Smooth muscle cell (in vitro differentiated cells): ENCODE measurements at regions not wholly inside any gene's neighbourhood (a gene's known extent, or its start where the extent isn't known, plus 50 kb on each side); places are given as distances from the start of the nearest gene placed in this dataset.
"Not testable (repeated sequence)": the region's sequence is repeated elsewhere in the genome, so short reads cannot be mapped to it uniquely, and the experiment has no call there.

Experiments
- DNase-seq: peaks from one replicate; lab custom pipeline; 2025; ENCODE audit not compliant: unreplicated experiment; lab: John Stamatoyannopoulos, UW
- H2AFZ ChIP-seq: fragments of 200-600 bp; sonication (generic); 2 replicates; pipeline ENCODE4 v1.6.0; 2016; ENCODE audit warnings: antibody characterized with exemption, low read depth, mild to moderate bottlenecking
- H3F3A ChIP-seq: fragments of 200-600 bp; sonication (generic); 2 replicates; pipeline ENCODE4 v1.6.0; 2017; ENCODE audit warnings: antibody characterized with exemption, low read depth
- H3K27ac ChIP-seq: fragments of 200-600 bp; sonication (generic); 2 replicates; pipeline ENCODE4 v1.5.1; 2016; ENCODE audit warnings: low read depth, mild to moderate bottlenecking
- H3K27me3 ChIP-seq: fragments of 200-600 bp; sonication (generic); 2 replicates; pipeline ENCODE4 v1.6.1; 2016; ENCODE audit warnings: low read depth, mild to moderate bottlenecking
- H3K36me3 ChIP-seq: fragments of 200-600 bp; sonication (generic); 2 replicates; pipeline ENCODE4 v1.5.1; 2016; ENCODE audit warnings: low read depth
- H3K4me1 ChIP-seq: fragments of 200-600 bp; sonication (generic); 2 replicates; pipeline ENCODE4 v1.5.1; 2016; ENCODE audit warnings: low read depth
- H3K4me2 ChIP-seq: fragments of 200-600 bp; sonication (generic); 2 replicates; pipeline ENCODE4 v1.6.0; 2016; ENCODE audit warnings: mild to moderate bottlenecking
- H3K4me3 ChIP-seq: fragments of 200-600 bp; sonication (generic); 2 replicates; pipeline ENCODE4 v1.5.1; 2016; ENCODE audit warnings: mild to moderate bottlenecking
- H3K79me2 ChIP-seq: fragments of 200-600 bp; sonication (generic); 2 replicates; pipeline ENCODE4 v1.6.0; 2016; ENCODE audit warnings: low read depth, mild to moderate bottlenecking
- H3K9ac ChIP-seq: fragments of 200-600 bp; sonication (generic); 2 replicates; pipeline ENCODE4 v1.6.0; 2016; ENCODE audit warnings: low read depth
- H3K9me3 ChIP-seq: fragments of 200-600 bp; sonication (generic); replicated peaks from 2 replicates; pipeline ENCODE4 v1.5.1; 2016; ENCODE audit warnings: low read depth
- H4K20me1 ChIP-seq: fragments of 200-600 bp; sonication (generic); 2 replicates; pipeline ENCODE4 v1.6.0; 2016; ENCODE audit warnings: low read depth
- WGBS: methylation state at CpG from one replicate; pipeline ENCODE4 v1.1.7; 2016; ENCODE audit warnings: low lambda C conversion rate; 5-methylcytosine and 5-hydroxymethylcytosine counted together
- TF ChIP-seq, protein P1 (sequence below): fragments of 200-600 bp; sonication (generic); IDR thresholded peaks from 2 replicates; pipeline ENCODE4 v1.5.1; 2017; ENCODE audit warnings: borderline replicate concordance, mild to moderate bottlenecking, antibody characterized with exemption; ENCODE audit not compliant: insufficient read depth, poor library complexity, severe bottlenecking

DNA sequence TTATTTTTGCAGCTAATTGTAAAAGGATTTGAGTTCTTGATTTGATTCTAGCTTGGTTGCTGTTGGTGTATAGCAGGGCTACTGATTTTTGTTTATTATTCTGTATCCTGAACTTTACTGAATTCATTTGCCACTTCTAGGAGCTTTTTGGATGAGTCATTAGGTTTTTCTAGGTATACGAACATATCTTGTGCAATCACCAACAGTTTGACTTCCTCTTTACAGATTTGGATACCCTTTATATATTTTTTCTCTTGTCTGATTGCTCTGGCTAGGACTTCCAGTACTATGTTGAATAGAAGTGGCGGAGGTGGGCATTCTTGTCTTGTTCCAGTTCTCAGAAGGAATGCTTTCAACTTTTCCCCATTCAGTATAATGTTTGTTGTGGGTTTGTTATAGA, 210.8 kb downstream of the FGF10 start:
- H3K4me3 ChIP-seq: no peak overlapping the region
- no peak overlapping the region for H2AFZ ChIP-seq
- no peak overlapping the region for H3K4me2 ChIP-seq
- H3K9ac ChIP-seq: no peak overlapping the region
- WGBS: 75% methylated on average over 2 of the region's 2 CpGs
- TF ChIP-seq, protein P1, sequence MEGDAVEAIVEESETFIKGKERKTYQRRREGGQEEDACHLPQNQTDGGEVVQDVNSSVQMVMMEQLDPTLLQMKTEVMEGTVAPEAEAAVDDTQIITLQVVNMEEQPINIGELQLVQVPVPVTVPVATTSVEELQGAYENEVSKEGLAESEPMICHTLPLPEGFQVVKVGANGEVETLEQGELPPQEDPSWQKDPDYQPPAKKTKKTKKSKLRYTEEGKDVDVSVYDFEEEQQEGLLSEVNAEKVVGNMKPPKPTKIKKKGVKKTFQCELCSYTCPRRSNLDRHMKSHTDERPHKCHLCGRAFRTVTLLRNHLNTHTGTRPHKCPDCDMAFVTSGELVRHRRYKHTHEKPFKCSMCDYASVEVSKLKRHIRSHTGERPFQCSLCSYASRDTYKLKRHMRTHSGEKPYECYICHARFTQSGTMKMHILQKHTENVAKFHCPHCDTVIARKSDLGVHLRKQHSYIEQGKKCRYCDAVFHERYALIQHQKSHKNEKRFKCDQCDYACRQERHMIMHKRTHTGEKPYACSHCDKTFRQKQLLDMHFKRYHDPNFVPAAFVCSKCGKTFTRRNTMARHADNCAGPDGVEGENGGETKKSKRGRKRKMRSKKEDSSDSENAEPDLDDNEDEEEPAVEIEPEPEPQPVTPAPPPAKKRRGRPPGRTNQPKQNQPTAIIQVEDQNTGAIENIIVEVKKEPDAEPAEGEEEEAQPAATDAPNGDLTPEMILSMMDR: no peak
- H4K20me1 ChIP-seq: no peaks in the 10 kb centered on the region
- H3K4me1 ChIP-seq: no peaks in the 10 kb centered on the region
- H3K36me3 ChIP-seq: no peaks in the 10 kb centered on the region
- H3K9me3 ChIP-seq: no peaks in the 10 kb centered on the region
- no peaks in the 10 kb centered on the region for H3F3A ChIP-seq
- H3K27me3 ChIP-seq: no peaks in the 10 kb centered on the region
- H3K79me2 ChIP-seq: no peaks in the 10 kb centered on the region
- DNase-seq: no peak
- H3K27ac ChIP-seq: no peak overlapping the region

DNA sequence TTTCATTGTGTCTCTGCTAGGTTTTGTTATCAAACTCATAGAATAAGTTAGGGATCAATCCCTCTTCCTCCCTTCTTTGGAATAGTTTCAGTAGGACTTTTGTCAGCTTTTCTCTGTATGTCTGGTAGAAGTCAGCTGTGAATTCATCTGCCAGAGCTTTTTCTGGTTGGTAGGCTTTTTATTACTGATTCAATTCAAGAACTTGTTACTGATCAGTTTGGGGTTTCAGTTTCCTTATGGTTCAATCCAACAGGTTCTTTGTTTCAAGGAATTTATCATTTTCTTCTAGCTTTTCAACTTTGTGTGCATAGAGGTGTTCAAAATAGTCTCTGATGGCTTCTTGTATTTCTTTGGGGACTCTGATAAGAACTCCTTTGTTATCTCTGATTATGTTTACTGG, 221.7 kb downstream of the FGF10 start:
- H3K9ac ChIP-seq: no peak overlapping the region
- DNase-seq: no peak
- H2AFZ ChIP-seq: no peak overlapping the region
- peaks cover 4% of the 10 kb centered on the region for H3K9me3 ChIP-seq
- H3K4me1 ChIP-seq: no peaks in the 10 kb centered on the region
- no peaks in the 10 kb centered on the region for H4K20me1 ChIP-seq
- H3K4me2 ChIP-seq: no peak overlapping the region
- no peaks in the 10 kb centered on the region for H3F3A ChIP-seq
- no peaks in the 10 kb centered on the region for H3K36me3 ChIP-seq
- no peak overlapping the region for H3K4me3 ChIP-seq
- H3K27ac ChIP-seq: no peak overlapping the region
- H3K27me3 ChIP-seq: no peaks in the 10 kb centered on the region
- H3K79me2 ChIP-seq: no peaks in the 10 kb centered on the region
- TF ChIP-seq, protein P1: no peak

DNA sequence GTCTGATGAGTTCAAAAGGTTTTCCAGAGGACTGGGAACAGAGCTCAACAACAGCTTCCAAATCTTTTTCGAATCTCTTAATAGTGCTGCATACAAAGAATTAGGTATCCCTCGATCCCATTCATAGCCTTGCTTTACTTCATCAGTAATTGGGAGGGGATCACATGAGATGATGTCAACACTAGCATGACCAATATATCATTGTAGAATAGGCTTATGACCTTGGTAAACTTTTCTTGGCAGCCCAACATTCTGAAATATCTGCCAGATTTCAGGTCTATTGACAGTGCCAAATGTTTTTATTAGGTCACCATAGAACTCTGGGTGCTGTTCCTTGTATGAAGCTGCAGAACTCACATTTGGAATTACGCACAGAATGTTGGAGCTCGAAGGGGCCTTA, 228.9 kb downstream of the FGF10 start:
- Histone ChIP-seq H3K79me2 (no peaks in the 10 kb centered on the region), H4K20me1 (no peaks in the 10 kb centered on the region), H3K4me2 (no peak overlapping the region), H2AFZ (no peak overlapping the region), H3K9me3 (no peaks in the 10 kb centered on the region), H3F3A (no peaks in the 10 kb centered on the region), H3K27me3 (no peaks in the 10 kb centered on the region), H3K36me3 (no peaks in the 10 kb centered on the region), H3K9ac (no peak overlapping the region), H3K27ac (no peak overlapping the region), H3K4me1 (no peaks in the 10 kb centered on the region), H3K4me3 (no peak overlapping the region)
- TF ChIP-seq, protein P1: no peak
- 74% methylated on average over 4 of the region's 4 CpGs for WGBS
- no peak for DNase-seq

DNA sequence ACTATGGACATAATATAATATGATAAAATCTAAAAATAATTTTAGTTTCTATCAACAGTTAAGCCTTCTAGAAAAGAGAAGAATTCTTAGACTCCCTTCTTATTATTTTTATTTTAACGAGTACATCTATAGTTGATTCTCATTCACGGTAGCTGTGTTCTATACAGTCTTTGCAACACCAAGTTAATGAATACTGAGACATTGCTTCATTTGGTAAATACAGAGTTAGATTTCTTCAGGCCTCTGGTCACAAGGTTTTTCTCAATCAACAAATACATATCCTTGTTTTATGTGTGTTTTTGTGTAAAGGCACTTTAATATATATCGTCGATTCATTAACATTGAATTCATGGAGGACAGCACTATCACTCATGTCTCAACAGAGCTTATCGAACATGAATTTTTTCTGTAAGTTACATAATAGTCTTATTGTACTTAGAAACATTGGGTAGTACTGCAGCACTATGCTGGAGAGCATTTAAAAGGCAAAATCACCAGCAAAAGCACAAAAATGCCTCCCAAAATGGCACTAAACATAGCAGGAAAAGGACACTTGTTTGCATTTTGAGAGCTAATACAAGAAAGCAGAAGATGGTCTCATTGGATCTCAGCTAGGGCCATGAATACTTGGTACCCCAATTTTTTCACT, 239.0 kb downstream of the FGF10 start:
- Histone ChIP-seq H3K9me3 (no peaks in the 10 kb centered on the region), H3K4me3 (no peak overlapping the region), H3K36me3 (no peaks in the 10 kb centered on the region), H3F3A (no peaks in the 10 kb centered on the region), H3K79me2 (no peaks in the 10 kb centered on the region), H3K27ac (no peak overlapping the region), H3K9ac (no peak overlapping the region), H3K4me1 (no peaks in the 10 kb centered on the region), H3K27me3 (no peaks in the 10 kb centered on the region), H2AFZ (no peak overlapping the region), H3K4me2 (no peak overlapping the region), H4K20me1 (no peaks in the 10 kb centered on the region)
- TF ChIP-seq, protein P1: no peak
- DNase-seq: no peak
- WGBS: 94% methylated on average over 5 of the region's 5 CpGs

DNA sequence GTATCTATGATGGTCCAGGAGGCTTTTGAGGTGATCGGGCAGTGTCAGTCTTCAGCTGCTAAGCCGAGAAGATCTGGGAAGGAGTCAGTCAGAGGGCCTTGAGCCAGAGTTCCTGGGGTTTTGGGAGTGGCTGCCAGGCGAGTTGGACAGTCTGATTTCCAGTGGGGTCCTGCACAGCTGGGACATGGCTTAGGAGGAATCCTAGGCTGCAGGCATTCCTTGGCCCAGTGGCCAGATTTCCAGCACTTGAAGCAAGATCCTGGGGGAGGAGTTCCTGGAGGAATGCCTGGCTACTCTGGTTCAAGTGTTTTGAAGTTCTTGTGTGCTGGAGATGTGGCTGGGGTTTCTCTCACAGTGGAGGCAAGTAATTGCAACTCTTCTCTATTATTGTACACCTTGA, 271.3 kb downstream of the FGF10 start:
- H3K4me1 ChIP-seq, H3K9ac ChIP-seq, H3K27me3 ChIP-seq, H3K9me3 ChIP-seq, H2AFZ ChIP-seq, H3K36me3 ChIP-seq, H3K79me2 ChIP-seq, H3K4me2 ChIP-seq, DNase-seq, H3F3A ChIP-seq, H3K27ac ChIP-seq, H3K4me3 ChIP-seq, H4K20me1 ChIP-seq: not testable (repeated sequence)
- WGBS: 79% methylated on average over 3 of the region's 3 CpGs

DNA sequence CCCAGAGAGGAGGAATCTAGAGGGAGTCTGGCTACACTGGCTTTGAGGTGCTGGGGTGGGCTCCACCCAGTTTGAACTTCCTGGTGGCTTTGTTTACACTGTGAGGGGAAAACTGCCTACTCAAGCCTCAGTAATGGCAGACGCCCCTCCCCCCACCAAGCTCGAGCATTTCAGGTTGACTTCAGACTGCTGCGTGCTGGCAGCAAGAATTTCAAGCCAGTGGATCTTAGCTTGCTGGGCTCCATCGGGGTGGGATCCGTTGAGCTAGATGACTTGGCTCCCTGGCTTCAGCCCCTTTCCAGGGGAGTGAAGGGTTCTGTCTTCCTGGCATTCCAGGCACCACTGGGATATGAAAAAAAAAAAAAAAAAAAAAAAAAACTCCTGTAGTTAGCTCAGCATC, 281.0 kb downstream of the FGF10 start:
- H2AFZ ChIP-seq, H3K27ac ChIP-seq, H3K4me1 ChIP-seq, H3K79me2 ChIP-seq, H3K27me3 ChIP-seq, H3K36me3 ChIP-seq, H3K9ac ChIP-seq, H3K9me3 ChIP-seq, H3K4me3 ChIP-seq, H4K20me1 ChIP-seq, H3F3A ChIP-seq, H3K4me2 ChIP-seq, DNase-seq: not testable (repeated sequence)
- 68% methylated on average over 5 of the region's 5 CpGs for WGBS
